GM19035 (cell line): ENCODE measurements at regions not wholly inside any gene's neighbourhood (a gene's known extent, or its start where the extent isn't known, plus 50 kb on each side); places are given as distances from the start of the nearest gene placed in this dataset.

Experiments
- ATAC-seq: cut with Tn5 transposase; IDR thresholded peaks from one replicate; pipeline ENCODE4 v1.9.1; 2021; ENCODE audit not compliant: unreplicated experiment

DNA sequence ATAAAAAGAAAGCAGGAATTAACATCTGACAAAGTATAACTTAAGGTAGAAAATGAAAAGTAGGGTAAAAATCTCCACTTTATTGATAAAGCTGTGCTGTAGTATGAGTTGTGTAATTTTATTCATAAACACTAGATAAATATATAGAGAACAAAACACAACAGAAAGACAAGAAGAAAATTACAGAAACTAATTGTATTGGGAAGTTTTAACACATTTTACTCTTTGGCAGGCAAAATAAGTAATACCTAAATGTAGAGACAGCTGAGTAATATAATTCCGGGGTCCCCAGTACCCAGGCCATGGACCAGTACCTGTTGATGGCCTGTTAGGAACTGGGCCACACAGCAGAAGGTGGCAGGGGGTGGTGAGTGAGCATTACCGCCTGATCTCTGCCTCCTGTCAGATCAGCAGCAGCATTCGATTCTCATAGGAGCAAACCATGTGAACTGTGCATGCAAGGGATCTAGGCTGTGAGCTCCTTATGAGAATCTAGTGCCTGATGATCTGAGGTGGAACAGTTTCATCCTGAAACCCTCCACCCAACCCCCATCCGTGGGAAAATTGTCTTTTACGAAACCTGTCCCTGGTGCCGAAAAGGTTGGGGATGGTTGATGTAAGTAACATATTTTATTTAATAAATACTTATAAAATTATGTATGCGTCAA is 84.4 kb upstream of the ETV6 start:
- ATAC-seq: no peak

DNA sequence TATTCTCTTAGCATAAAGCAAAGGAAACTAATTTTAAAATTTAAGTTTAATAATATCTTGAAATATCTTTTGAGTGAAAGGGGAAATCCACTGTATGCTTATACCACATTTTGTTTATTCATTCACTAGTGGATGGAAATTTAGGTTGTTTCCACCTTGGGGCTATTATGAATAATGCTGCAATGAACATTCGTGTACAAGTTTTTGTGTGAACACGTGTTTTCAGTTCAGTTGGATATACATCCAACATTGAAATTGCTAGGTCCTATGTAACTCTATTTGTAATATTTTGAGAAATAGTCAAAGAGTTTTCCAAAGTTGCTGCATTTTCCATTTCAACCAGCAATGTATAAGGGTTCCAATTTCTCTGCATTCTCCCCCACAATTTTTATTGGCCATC is 83.7 kb upstream of the ETV6 start:
- ATAC-seq: no peak

DNA sequence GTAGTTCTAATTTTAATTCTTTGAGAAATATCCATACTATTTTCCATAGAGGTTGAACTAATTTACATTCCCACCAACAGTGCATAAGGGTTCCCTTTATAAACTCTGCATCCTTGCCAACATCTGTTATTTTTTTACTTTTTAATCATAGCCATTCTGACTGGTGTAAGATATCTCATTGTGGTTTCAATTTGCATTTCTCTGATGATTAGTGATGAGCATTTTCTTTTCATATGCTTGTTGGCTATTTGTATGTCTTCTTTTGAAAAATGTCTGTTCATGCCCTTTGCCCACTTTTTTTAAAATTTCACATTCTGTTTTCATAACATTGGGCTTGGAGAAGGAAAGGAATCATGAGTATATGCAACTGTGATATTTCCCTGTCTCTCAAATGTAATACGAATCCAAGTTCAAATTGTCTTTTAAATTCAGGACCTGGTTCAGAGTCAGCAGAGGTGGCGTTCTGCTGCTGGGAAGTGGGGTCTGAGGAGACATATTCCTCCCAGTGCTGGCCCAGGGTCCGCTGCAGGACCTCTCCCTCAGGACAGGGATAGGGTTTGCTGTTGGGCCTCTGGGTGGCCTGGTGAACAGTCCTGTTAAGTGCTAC is 81.2 kb upstream of the ETV6 start:
- ATAC-seq: peak; percentile 12

DNA sequence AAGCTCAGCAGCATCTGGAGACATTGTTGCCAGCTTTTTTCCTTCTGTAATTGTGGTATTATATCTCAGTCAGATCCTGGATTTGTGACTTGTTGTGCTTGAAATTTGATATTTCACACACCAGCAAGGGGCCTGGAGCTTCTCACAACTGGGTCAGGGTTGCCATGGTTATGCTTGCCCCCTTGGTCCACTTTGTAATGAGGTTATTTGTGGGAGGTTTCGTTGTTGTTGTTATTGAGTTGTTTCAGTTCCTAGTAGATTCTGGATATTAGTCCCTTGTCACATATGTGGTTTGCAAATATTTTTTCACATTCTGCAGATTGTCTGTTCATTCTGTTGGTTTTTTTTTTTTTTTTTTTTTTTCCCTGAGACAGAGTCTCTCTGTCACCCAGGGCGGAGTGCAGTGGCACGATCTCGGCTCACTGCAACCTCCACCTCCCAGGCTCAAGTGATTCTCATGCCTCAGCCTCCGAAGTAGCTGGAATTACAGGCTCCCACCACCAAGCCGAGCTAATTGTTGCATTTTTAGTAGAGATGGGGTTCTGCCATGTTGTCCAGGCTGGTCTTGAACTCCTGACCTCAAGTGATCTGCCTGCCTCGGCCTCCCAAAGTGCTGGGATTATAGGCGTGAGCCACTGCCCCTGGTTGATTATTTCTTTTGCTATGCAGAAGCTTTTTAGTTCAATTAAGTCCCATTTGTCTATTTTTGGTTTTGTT is 80.6 kb upstream of the ETV6 start:
- peak; percentile 92 for ATAC-seq

DNA sequence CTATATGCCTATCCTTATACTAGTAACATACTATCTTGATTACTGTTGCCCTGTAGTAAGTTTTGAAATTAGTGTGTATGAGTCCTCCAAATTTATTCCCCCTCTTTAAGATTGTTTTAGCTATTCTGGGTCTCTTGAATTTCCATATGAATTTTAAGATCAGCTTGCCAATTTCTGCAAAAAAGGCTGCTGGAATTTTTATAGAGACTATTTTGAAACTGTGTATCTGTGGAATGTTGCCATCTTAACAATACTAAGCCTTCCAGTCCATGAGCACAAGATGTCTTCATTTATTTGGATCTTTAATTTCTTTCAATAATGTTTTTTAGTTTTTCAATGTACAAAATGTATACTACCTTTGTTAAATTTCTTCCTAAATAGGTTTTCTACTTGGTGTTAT is 79.8 kb upstream of the ETV6 start:
- no peak for ATAC-seq

DNA sequence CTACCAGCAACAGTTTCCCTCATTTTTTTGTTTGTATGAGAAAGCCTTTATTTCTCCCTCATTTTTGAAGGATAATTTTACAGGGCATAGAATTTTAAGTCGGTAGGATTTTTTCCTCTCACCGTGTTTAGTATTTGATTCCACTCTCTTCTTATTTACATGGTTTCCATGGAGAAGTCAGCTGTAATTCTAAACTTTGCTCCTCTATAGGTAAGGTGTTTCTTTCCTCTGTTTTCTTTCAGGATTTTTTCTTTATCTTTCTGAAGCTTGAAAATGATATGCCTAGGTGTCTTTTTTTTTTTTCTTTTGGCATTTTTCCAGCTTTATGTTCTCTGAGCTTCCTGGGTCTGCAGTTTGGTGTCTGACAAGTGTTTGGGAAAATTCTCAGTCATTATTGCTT is 75.6 kb upstream of the ETV6 start:
- ATAC-seq: no peak

DNA sequence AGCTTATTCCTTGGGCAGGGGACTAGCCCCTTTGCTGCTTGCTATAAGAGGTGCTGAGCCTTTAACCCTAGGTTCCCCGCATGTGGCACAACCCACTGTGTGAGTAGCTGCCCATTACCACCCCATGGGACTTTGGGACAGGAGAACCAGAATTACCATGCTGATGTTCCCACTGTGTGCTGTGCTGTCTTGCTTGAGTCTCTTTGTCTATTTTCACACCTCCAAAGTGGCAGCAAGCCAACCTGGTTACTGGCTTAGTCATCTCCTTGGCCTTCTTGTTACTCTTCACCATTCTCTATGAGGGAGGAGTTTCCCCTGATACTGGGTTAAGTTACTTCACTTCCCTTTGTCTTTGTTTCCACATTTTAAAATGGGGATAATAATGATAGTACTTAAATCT is 73.4 kb upstream of the ETV6 start:
- ATAC-seq: no peak

DNA sequence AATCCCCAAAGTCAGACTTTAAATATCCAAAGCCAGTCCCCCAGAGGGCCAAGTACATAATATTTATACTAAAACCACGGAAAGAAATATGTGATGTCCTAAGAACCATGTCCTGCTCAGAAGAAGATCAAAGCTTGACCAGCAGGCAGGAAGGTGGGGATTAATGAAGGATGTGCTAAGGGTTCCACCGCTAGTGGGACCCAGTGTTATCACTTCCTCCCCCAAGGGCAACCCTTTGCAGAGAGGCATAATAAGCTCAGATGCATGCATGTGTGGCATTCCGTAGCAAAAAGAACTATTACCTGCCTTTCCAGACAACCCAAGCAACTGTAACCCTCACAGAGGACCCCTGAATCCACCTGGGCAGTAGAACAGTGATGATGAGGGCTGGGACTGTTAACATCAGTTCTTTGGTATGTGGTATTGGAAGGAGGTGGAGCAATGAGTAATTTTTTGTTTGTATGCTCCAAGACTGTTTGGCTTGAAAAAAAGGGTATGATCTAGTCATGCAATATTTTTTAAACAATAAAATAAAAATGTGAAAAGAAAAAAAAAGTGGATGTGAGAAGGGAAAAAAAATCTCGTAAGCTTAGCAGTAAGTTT is 71.7 kb upstream of the ETV6 start:
- no peak for ATAC-seq

DNA sequence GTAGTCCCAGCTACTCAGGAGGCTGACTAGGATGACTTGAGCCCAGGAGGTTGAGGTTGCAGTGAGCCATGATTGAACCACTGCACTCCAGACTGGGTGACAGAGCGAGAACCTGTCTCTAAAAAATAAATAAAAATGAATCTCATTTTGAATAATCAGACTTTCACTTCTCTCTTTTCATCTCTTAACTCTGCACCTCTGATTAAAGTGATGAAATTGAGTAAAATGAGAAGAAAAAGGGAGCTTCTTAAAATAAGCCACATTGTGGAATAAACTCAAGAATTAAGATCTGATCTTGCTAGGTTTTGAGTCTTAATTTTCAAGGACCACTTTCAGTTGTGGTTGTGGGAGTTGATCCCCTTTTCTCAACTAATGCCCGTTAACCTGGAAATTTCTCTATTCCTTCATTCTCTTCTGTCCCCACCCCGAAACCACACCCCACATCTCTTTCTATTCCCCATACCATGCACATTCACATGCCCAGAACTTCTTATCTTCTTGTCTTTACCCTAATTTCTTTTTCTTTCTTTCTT is 70.9 kb upstream of the ETV6 start:
- peak; percentile 58 for ATAC-seq

DNA sequence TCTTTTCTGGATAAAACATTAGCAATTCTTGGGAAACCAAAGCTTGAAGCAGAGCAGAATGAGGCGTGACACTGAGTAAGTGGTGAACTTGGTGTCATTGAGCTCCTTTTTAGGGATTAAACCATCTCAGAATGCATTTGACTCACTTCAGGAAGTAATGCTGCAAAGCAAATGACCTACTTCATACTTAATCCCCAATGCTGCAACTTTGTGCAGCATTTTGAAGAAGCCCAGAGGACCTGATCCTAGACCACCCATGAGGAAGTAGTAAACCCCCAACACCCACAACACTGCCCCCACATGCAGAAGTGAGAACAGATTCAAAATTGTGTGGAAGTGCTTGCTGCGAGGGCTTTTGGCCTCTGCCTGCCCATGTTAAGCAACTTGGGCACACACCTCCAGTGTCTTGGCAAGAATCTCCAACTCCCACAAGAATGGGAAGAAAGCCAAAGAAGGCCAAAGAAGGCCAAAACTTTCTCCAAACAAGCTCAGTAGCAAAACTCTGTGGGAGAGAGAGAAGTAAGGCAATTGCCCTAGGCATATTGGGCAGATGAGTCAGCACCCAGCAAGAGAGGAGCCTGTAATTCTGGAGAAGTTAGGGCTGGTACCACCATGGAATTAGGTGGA is 69.2 kb upstream of the ETV6 start:
- no peak for ATAC-seq

DNA sequence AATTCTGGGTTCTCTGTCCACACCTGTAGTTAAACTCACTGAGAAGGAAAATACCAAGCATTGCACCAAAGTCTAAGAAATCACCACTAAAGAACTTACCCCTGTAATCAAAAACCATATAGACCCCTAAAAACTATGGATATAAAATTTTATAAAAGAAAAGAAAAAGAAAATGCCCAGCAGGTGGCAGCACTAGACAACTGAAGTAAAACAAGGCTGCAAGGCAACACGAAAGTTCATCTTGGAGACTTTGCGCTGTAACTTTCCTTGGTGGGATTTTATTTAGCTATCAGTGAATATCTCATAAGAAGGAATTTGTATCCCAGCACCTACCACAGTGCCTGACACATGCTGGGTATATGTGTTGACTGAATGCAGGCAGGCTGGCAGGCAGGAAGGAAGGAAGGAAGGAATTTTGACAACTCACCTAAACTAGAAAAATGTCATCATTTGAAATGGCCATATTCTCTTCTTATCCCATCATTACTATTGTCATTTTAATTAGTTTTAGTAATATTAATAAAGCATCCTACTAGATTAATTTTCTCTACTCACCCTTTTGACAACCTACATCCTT is 68.2 kb upstream of the ETV6 start:
- ATAC-seq: no peak

DNA sequence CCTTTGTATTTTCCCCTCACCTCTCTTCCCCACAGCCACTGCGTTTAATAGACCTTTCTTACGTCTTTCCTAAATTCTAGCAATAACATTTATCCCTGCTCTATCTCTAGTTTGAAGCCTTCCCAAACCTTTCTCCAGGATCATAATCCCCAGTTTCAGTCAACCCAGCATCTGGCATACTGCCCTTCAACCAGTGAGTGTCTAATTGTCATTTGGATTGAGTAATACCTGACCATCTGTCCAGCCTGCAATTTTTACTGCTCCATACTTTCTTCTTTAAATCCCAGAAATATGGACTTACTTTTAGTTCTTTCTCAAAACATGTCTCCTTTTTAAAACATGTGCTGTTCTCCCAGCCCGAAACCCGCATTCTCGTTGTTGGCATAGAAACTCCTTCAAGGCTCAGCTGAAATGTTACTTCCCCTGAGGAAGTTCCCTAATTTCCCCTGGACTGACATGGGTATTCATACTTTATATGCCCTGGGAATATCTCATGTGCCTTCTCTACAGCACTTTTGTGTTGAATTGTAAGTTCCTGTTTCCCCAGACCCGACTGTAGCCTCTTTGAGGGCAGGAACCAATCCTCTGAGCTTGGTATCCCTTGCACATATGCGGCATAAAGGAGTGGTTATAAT is 65.1 kb upstream of the ETV6 start:
- ATAC-seq: no peak

DNA sequence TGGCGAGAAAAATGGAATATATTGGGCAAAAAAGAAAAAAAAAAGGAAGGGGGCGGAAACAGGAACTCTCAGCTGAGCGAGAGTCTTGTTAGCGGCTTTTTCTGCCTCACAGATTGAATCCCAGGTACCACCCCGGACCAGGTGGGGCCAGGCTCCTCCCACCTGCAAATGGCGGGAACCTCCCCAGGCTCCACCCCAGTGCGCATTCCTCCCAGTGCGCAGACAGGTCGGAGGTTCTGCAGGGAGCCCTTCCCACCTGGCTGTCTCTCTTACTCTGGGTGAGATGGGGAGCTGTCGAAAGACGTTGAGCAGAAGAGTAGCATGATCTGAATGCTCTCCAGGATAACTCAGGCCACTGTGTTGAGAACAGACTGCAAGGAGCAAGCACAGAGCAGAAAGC is 57.0 kb upstream of the ETV6 start:
- ATAC-seq: no peak

DNA sequence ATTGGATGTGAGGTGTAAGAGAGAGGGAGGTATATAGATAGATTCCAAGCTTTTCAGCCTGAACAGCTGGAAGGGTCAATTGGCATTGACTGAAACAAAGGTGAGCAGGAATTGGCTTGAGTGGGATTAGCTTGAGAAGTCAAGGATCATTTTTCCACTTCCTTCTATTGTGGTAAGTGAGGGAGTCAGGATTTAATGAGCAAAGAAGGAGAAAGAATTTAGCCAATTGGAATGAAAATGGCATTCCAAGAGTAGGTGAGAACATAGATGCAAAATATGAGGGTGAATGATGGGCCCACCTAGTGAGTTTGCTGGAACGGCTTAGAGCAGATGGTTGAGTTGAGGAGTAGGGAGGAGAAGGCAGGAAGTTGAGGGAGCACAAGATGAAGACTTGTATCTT is 56.5 kb upstream of the ETV6 start:
- no peak for ATAC-seq

DNA sequence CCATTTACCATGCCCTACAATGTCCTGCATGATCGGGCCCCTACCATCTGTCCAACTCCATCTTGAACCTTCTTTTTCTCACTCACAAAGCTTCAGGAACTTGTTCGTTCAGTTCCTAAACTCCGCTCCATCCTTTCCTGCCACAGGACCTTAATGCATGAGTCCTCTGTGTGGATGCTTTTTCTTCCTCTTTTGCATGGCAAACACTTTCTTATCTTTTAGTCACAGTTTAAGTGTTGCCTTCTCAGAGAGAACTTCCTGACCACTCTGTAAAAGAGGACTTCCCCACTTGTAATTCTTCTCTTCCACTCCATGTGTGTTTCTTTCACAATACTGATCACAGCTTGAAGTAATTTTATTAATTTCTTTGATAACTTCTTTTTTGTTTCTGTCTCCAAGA is 54.4 kb upstream of the ETV6 start:
- ATAC-seq: no peak

DNA sequence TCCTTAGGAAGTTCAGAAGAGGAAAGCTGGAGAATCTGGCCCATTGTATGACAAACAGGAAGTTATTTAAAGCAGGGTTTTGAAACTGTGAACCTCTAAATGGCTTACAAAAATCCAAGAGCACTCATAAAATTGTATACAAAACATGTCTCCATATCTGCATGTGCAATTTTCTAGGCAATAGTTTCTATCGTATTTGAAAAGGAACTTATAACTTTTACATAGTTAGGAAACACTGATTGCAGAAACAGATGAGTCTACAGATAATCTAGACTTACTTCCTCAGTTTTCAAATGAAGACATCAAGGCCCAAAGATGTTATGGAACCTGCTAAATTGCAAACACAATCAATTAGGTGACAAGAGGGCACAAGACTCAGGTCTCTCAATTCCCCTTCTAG is 53.3 kb upstream of the ETV6 start:
- no peak for ATAC-seq

DNA sequence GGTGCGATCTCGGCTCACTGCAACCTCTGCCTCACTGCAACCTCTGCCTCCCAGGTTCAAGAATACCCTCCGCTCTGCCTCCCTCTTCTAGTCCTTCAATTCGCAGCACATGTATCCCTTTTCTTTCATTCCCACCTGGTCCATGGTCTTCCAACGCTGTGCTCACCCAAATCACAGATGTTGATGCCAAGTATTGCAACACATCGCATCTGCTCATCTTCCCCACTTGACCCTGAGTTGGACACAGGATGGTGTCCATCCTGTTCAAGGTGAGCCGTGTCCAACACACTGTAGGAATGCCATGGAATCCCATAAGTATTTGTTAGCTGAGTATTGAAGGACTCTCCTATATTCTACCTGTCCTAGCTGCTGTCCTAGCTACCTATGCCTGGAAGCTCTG is 50.6 kb upstream of the ETV6 start:
- ATAC-seq: no peak
